CD4-positive, alpha-beta T cell (primary cell): ENCODE measurements at regions not wholly inside any gene's neighbourhood (a gene's known extent, or its start where the extent isn't known, plus 50 kb on each side); places are given as distances from the start of the nearest gene placed in this dataset.
"Not testable (repeated sequence)": the region's sequence is repeated elsewhere in the genome, so short reads cannot be mapped to it uniquely, and the experiment has no call there.

Experiments
- ATAC-seq: fragments of 200-7000 bp; cut with Tn5 transposase; one replicate; pipeline ENCODE4 v1.10.0; 2022; ENCODE audit warnings: mild to moderate bottlenecking; ENCODE audit not compliant: poor library complexity
- CTCF ChIA-PET: fragments of 350-600 bp; sonication (Branson Sonifier 250); formaldehyde crosslinking; loops from one replicate; lab custom pipeline; 2021; ENCODE audit warnings: antibody characterized with exemption, inconsistent platforms; lab: Charles Lee
- POLR2A ChIA-PET: fragments of 350-600 bp; sonication (Branson Sonifier 250); formaldehyde crosslinking; loops from one replicate; lab custom pipeline; 2021; ENCODE audit warnings: antibody characterized with exemption, inconsistent platforms; lab: Charles Lee
- DNase-seq, 14 experiments: peaks; one replicate each; pipeline ENCODE4 v3.0.0-alpha.2; 2013 to 2020; ENCODE audit warnings: mixed read lengths in 2 of 14
- H3K27ac ChIP-seq, 2 donors: one replicate each; pipeline versions ENCODE4 v1.5.1 to v1.7.0; 2013; ENCODE audit warnings: low read length in 2 of 2, low read depth in 1 of 2, mild to moderate bottlenecking in 1 of 2
- H3K27me3 ChIP-seq, 2 experiments: 1 replicate in 1 of 2; 2 replicates in 1 of 2; pipeline versions ENCODE4 v1.6.1 to v1.7.0; 2013; ENCODE audit warnings: low read length in 2 of 2, control low read depth in 1 of 2, mild to moderate bottlenecking in 1 of 2, moderate library complexity in 1 of 2; ENCODE audit not compliant: insufficient read depth in 2 of 2, control insufficient read depth in 1 of 2
- H3K36me3 ChIP-seq: one replicate; pipeline ENCODE4 v1.6.1; 2013; ENCODE audit warnings: low read length, control low read depth; ENCODE audit not compliant: insufficient read depth
- H3K4me1 ChIP-seq: one replicate; pipeline ENCODE4 v1.6.1; 2013; ENCODE audit warnings: low read length, control low read depth; ENCODE audit not compliant: insufficient read depth
- H3K4me3 ChIP-seq: one replicate; pipeline ENCODE4 v1.5.1; 2013; ENCODE audit warnings: mild to moderate bottlenecking, low read length, moderate library complexity
- H3K9me3 ChIP-seq, 2 experiments: 1 replicate in 1 of 2; 2 replicates in 1 of 2; pipeline versions ENCODE4 v1.6.1 to v1.7.0; 2013; ENCODE audit warnings: low read length in 2 of 2, mild to moderate bottlenecking in 2 of 2, control low read depth in 1 of 2, moderate library complexity in 1 of 2; ENCODE audit not compliant: control insufficient read depth in 1 of 2, insufficient read depth in 1 of 2
- H3K27ac Mint-ChIP-seq: one replicate; pipeline ENCODE4 v1.8.0; 2020; ENCODE audit warnings: mixed read lengths
- H3K27me3 Mint-ChIP-seq: one replicate; pipeline ENCODE4 v1.8.0; 2021; ENCODE audit warnings: mixed read lengths
- H3K36me3 Mint-ChIP-seq: one replicate; pipeline ENCODE4 v1.8.0; 2021; ENCODE audit warnings: low read depth, mixed read lengths
- H3K4me1 Mint-ChIP-seq: one replicate; pipeline ENCODE4 v1.8.0; 2021; ENCODE audit warnings: low read depth, mixed read lengths
- H3K4me3 Mint-ChIP-seq: one replicate; pipeline ENCODE4 v1.8.0; 2020; ENCODE audit warnings: mild to moderate bottlenecking, mixed read lengths
- H3K9me3 Mint-ChIP-seq: one replicate; pipeline ENCODE4 v1.8.0; 2020; ENCODE audit warnings: mixed read lengths
- CTCF ChIP-seq: fragments of 200-600 bp; IDR thresholded peaks from one replicate; pipeline ENCODE4 v1.8.0; 2022; ENCODE audit warnings: antibody characterized with exemption, mild to moderate bottlenecking
- intact Hi-C, 2 experiments: fragments of 100-400 bp; cut with DNase I in 1 of 2; cut with micrococcal nuclease in 1 of 2; formaldehyde crosslinking; loops; one replicate each; pipeline versions ENCODE4 v1.15.1 to v1.9.0; 2023 to 2025; cut with DNase I, micrococcal nuclease

GRCh38 chr4:43189741-43190140 lies 297.2 kb downstream of the GRXCR1 start:
- H3K4me1 Mint-ChIP-seq = no peaks in the 10 kb centered on the region
- POLR2A ChIA-PET = no interaction called here
- H3K4me3 ChIP-seq = no peak overlapping the region
- H3K4me3 Mint-ChIP-seq = no peak overlapping the region
- H3K9me3 ChIP-seq = no peaks in the 10 kb centered on the region
- no peaks in the 10 kb centered on the region for H3K27me3 ChIP-seq
- H3K36me3 ChIP-seq = no peaks in the 10 kb centered on the region
- H3K27ac ChIP-seq = no peak overlapping the region
- TF ChIP-seq CTCF = no peak
- intact Hi-C loops = no loop called here
- DNase-seq = no peak
- no peaks in the 10 kb centered on the region for H3K4me1 ChIP-seq
- no peak for ATAC-seq
- H3K27me3 Mint-ChIP-seq = no peaks in the 10 kb centered on the region
- H3K27ac Mint-ChIP-seq = no peak overlapping the region
- no peaks in the 10 kb centered on the region for H3K9me3 Mint-ChIP-seq
- no peaks in the 10 kb centered on the region for H3K36me3 Mint-ChIP-seq
- CTCF ChIA-PET = no interaction called here

GRCh38 chr4:43212576-43212975 lies 320.1 kb downstream of the GRXCR1 start:
- H3K4me3 Mint-ChIP-seq, H3K27ac ChIP-seq, H3K9me3 ChIP-seq, CTCF ChIA-PET, H3K4me3 ChIP-seq, ATAC-seq, intact Hi-C loops, H3K9me3 Mint-ChIP-seq, POLR2A ChIA-PET, H3K27me3 Mint-ChIP-seq, H3K27me3 ChIP-seq, H3K4me1 Mint-ChIP-seq, H3K36me3 Mint-ChIP-seq, DNase-seq, H3K27ac Mint-ChIP-seq, H3K4me1 ChIP-seq, H3K36me3 ChIP-seq: not testable (repeated sequence)

- DNase-seq = no peak
- ChIA-PET POLR2A (no interaction called here), CTCF (no interaction called here)
- no peak overlapping the region for H3K4me3 Mint-ChIP-seq
- H3K36me3 Mint-ChIP-seq = no peaks in the 10 kb centered on the region
- no peak for TF ChIP-seq CTCF
- no peaks in the 10 kb centered on the region for H3K9me3 Mint-ChIP-seq
- H3K27ac Mint-ChIP-seq = no peak overlapping the region
- Histone ChIP-seq H3K4me1 (no peaks in the 10 kb centered on the region), H3K36me3 (no peaks in the 10 kb centered on the region), H3K4me3 (no peak overlapping the region), H3K27me3 (no peaks in the 10 kb centered on the region), H3K9me3 (peaks cover 0 to 5% of the 10 kb centered on the region in 2 experiments), H3K27ac (no peak overlapping the region)
- intact Hi-C loops = no loop called here
- no peaks in the 10 kb centered on the region for H3K27me3 Mint-ChIP-seq
- no peaks in the 10 kb centered on the region for H3K4me1 Mint-ChIP-seq
- ATAC-seq = no peak
Observed at GRCh38 chr4:43223820-43224219, 331.3 kb downstream of the GRXCR1 start.

- no peak overlapping the region for H3K4me3 ChIP-seq
- DNase-seq (no peak), ATAC-seq (no peak)
- Mint-ChIP-seq H3K27me3 (no peaks in the 10 kb centered on the region), H3K4me1 (no peaks in the 10 kb centered on the region), H3K4me3 (no peak overlapping the region), H3K27ac (no peak overlapping the region), H3K36me3 (no peaks in the 10 kb centered on the region), H3K9me3 (no peaks in the 10 kb centered on the region)
- intact Hi-C loops = no loop called here
- no peak overlapping the region for H3K27ac ChIP-seq
- H3K9me3 ChIP-seq = peaks cover 0 to 5% of the 10 kb centered on the region in 2 experiments
- no peaks in the 10 kb centered on the region for H3K4me1 ChIP-seq
- ChIA-PET POLR2A (no interaction called here), CTCF (no interaction called here)
- TF ChIP-seq CTCF = no peak
- no peaks in the 10 kb centered on the region for H3K36me3 ChIP-seq
- no peaks in the 10 kb centered on the region for H3K27me3 ChIP-seq
Observed at GRCh38 chr4:43224559-43224958, 332.0 kb downstream of the GRXCR1 start.
